CD14-positive monocyte (primary cell): ENCODE measurements at regions not wholly inside any gene's neighbourhood (a gene's known extent, or its start where the extent isn't known, plus 50 kb on each side); places are given as distances from the start of the nearest gene placed in this dataset.

ENCODE experiments used
- DNase-seq, 3 donors: peaks; one replicate each; pipeline ENCODE4 v3.0.0-alpha.2; 2011 to 2022
- H2AFZ ChIP-seq: 2 replicates; pipeline ENCODE4 v1.6.0; 2012; ENCODE audit warnings: mild to moderate bottlenecking, low read depth, low read length, inconsistent platforms; ENCODE audit not compliant: insufficient read depth, poor library complexity, severe bottlenecking
- H3K27ac ChIP-seq, 2 donors: 1 replicate in 1 of 2; 2 replicates in 1 of 2; pipeline ENCODE4 v1.5.1; 2012 to 2013; ENCODE audit warnings: low read length in 2 of 2, control low read depth in 1 of 2, inconsistent platforms in 1 of 2, low read depth in 1 of 2, mild to moderate bottlenecking in 1 of 2
- H3K27me3 ChIP-seq, 2 donors: one replicate each; pipeline versions ENCODE4 v1.6.0 to v1.6.1; 2011 to 2013; ENCODE audit warnings: low read length in 2 of 2; ENCODE audit not compliant: control insufficient read depth in 2 of 2, insufficient read depth in 2 of 2
- H3K36me3 ChIP-seq, 2 donors: replicated peaks in 1 of 2; 1 replicate in 1 of 2; 2 replicates in 1 of 2; pipeline versions ENCODE4 v1.5.1 to v1.6.1; 2012 to 2013; ENCODE audit warnings: low read length in 2 of 2, control low read depth in 1 of 2, inconsistent platforms in 1 of 2, mild to moderate bottlenecking in 1 of 2; ENCODE audit not compliant: insufficient read depth in 2 of 2, control insufficient read depth in 1 of 2
- H3K4me1 ChIP-seq, 2 donors: 1 replicate in 1 of 2; 2 replicates in 1 of 2; pipeline versions ENCODE4 v1.5.1 to v1.6.1; 2012 to 2013; ENCODE audit warnings: low read length in 2 of 2, control low read depth in 1 of 2, inconsistent platforms in 1 of 2, mild to moderate bottlenecking in 1 of 2, moderate library complexity in 1 of 2; ENCODE audit not compliant: insufficient read depth in 2 of 2, control insufficient read depth in 1 of 2
- H3K4me2 ChIP-seq: replicated peaks from 2 replicates; pipeline ENCODE3; 2012; ENCODE audit warnings: low read length, moderate library complexity, mild to moderate bottlenecking; ENCODE audit not compliant: poor library complexity, severe bottlenecking; ENCODE audit errors: extremely low read depth
- H3K4me3 ChIP-seq, 3 experiments: fragments of 200-600 bp in 1 of 3; sonication (generic) in 1 of 3; replicated peaks in 1 of 3; 1 replicate in 2 of 3; 2 replicates in 1 of 3; pipeline ENCODE4 v1.5.1; 2011 to 2013; ENCODE audit warnings: low read length in 3 of 3, mild to moderate bottlenecking in 3 of 3, control low read depth in 2 of 3, low read depth in 2 of 3, inconsistent platforms in 1 of 3, moderate library complexity in 1 of 3
- H3K79me2 ChIP-seq: 2 replicates; pipeline ENCODE4 v1.6.0; 2012; ENCODE audit warnings: mild to moderate bottlenecking, control low read depth, inconsistent platforms, low read length, moderate library complexity; ENCODE audit not compliant: insufficient read depth
- H3K9ac ChIP-seq: 2 replicates; pipeline ENCODE4 v1.6.0; 2017; ENCODE audit warnings: low read length, mild to moderate bottlenecking; ENCODE audit not compliant: insufficient read depth, poor library complexity, severe bottlenecking
- H3K9me3 ChIP-seq, 2 donors: replicated peaks in 1 of 2; 1 replicate in 1 of 2; 2 replicates in 1 of 2; pipeline versions ENCODE4 v1.5.1 to v1.6.1; 2012 to 2013; ENCODE audit warnings: low read length in 2 of 2, control low read depth in 1 of 2; ENCODE audit not compliant: control insufficient read depth in 1 of 2, insufficient read depth in 1 of 2
- H4K20me1 ChIP-seq: 2 replicates; pipeline ENCODE4 v1.6.0; 2012; ENCODE audit warnings: mild to moderate bottlenecking, low read length, control low read depth, moderate library complexity; ENCODE audit not compliant: insufficient read depth
- H3K27ac Mint-ChIP-seq, 7 donors: one replicate each; pipeline ENCODE4 v1.8.0; 2020; ENCODE audit warnings: mild to moderate bottlenecking in 7 of 7, mixed read lengths in 7 of 7, moderate library complexity in 6 of 7, inconsistent platforms in 2 of 7
- H3K27me3 Mint-ChIP-seq, 3 donors: one replicate each; pipeline ENCODE4 v1.8.0; 2021 to 2022; ENCODE audit warnings: low read depth in 3 of 3, mild to moderate bottlenecking in 3 of 3, mixed read lengths in 3 of 3, moderate library complexity in 3 of 3, inconsistent platforms in 1 of 3
- H3K36me3 Mint-ChIP-seq, 2 donors: one replicate each; pipeline ENCODE4 v1.8.0; 2020; ENCODE audit warnings: mixed read lengths in 2 of 2, inconsistent platforms in 1 of 2, mild to moderate bottlenecking in 1 of 2
- H3K4me1 Mint-ChIP-seq: one replicate; pipeline ENCODE4 v1.8.0; 2020; ENCODE audit warnings: mild to moderate bottlenecking, mixed read lengths
- H3K4me3 Mint-ChIP-seq, 2 donors: one replicate each; pipeline ENCODE4 v1.8.0; 2020; ENCODE audit warnings: mild to moderate bottlenecking in 2 of 2, mixed read lengths in 2 of 2, moderate library complexity in 1 of 2
- H3K9me3 Mint-ChIP-seq, 7 donors: one replicate each; pipeline ENCODE4 v1.8.0; 2020 to 2022; ENCODE audit warnings: mixed read lengths in 7 of 7, mild to moderate bottlenecking in 6 of 7, moderate library complexity in 6 of 7, inconsistent platforms in 2 of 7
- CTCF ChIP-seq: fragments of 200-600 bp; IDR thresholded peaks from one replicate; pipeline ENCODE4 v1.8.0; 2022; ENCODE audit warnings: antibody characterized with exemption, mild to moderate bottlenecking
- WGBS: methylation state at CpG from one replicate; pipeline ENCODE4 v1.1.5; 2013; ENCODE audit warnings: missing lambda C conversion rate; ENCODE audit not compliant: insufficient coverage; 5-methylcytosine and 5-hydroxymethylcytosine counted together
- intact Hi-C, 2 donors: fragments of 100-400 bp; cut with micrococcal nuclease; formaldehyde crosslinking; loops; one replicate each; pipeline versions ENCODE4 v1.15.0 to v1.15.1; 2023

GRCh38 chr1:172932981-172933380 is 117.8 kb downstream of the TNFSF18 start:
- Mint-ChIP-seq H3K27me3 (no peaks in the 10 kb centered on the region), H3K9me3 (peaks cover 0 to 2% (median 0%) of the 10 kb centered on the region in 7 donors), H3K4me1 (peaks cover 23% of the 10 kb centered on the region), H3K27ac (peak overlapping the region in 3 of 7 donors; percentile 21 to 76 (median 71)), H3K4me3 (no peak overlapping the region), H3K36me3 (no peaks in the 10 kb centered on the region)
- H3K4me2 ChIP-seq, result no peak overlapping the region
- DNase-seq, result no peak
- H3K36me3 ChIP-seq, result no peaks in the 10 kb centered on the region
- H3K27me3 ChIP-seq, result no peaks in the 10 kb centered on the region
- no peak for TF ChIP-seq CTCF
- H3K9me3 ChIP-seq, result no peaks in the 10 kb centered on the region
- H4K20me1 ChIP-seq, result no peaks in the 10 kb centered on the region
- no CpG with 5 or more reads among the region's 1 CpG for WGBS
- intact Hi-C loops, result loop anchor here in 1 of 2 donors (10.0 kb wide), 1 partner anchor 188 kb away; no protein-coding TSS in a partner anchor
- no peaks in the 10 kb centered on the region for H3K79me2 ChIP-seq
- no peak overlapping the region for H3K9ac ChIP-seq
- peaks cover 14 to 21% of the 10 kb centered on the region in 2 donors for H3K4me1 ChIP-seq
- no peak overlapping the region for H2AFZ ChIP-seq
- no peak overlapping the region for H3K27ac ChIP-seq
- no peak overlapping the region for H3K4me3 ChIP-seq

DNA sequence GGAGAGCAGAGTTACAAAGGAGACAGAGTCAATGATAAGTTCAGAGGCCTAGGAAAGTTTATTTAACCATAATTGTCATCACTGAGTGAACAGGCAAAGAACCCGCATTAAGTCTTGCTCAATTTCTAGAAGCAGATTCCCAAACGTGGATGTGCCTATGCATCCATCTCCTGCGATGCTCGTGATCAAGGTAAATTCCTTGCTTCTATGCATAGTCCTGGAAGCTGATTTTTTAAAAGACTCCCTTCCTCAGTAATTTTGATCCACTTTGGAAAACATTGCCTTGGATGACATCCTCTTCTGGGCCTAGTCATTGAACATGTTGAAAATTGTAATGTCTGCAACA is 116.4 kb downstream of the TNFSF18 start:
- Histone ChIP-seq H3K9ac (no peak overlapping the region), H2AFZ (no peak overlapping the region), H4K20me1 (no peaks in the 10 kb centered on the region), H3K27me3 (no peaks in the 10 kb centered on the region), H3K9me3 (no peaks in the 10 kb centered on the region), H3K4me1 (peaks cover 14 to 21% of the 10 kb centered on the region in 2 donors), H3K4me3 (no peak overlapping the region), H3K79me2 (no peaks in the 10 kb centered on the region), H3K4me2 (no peak overlapping the region), H3K36me3 (no peaks in the 10 kb centered on the region), H3K27ac (peak overlapping the region in 1 of 2 donors; percentile 77)
- no peak for DNase-seq
- no peak overlapping the region for H3K4me3 Mint-ChIP-seq
- intact Hi-C loops, result loop anchor here in 1 of 2 donors (10.0 kb wide), 1 partner anchor 190 kb away; no protein-coding TSS in a partner anchor
- peaks cover 0 to 2% (median 0%) of the 10 kb centered on the region in 7 donors for H3K9me3 Mint-ChIP-seq
- H3K4me1 Mint-ChIP-seq, result peaks cover 25% of the 10 kb centered on the region
- H3K27me3 Mint-ChIP-seq, result no peaks in the 10 kb centered on the region
- 40% methylated on average over 1 of the region's 4 CpGs for WGBS
- no peak for TF ChIP-seq CTCF
- H3K27ac Mint-ChIP-seq, result peak overlapping the region; percentile 70 to 89 (median 75)
- no peaks in the 10 kb centered on the region for H3K36me3 Mint-ChIP-seq
